Kidney (tissue), 13 donors: ENCODE measurements at regions not wholly inside any gene's neighbourhood (a gene's known extent, or its start where the extent isn't known, plus 50 kb on each side); places are given as distances from the start of the nearest gene placed in this dataset.
A peak's percentile ranks its signal among the peaks of the same experiment; 100 is the strongest.

Experiments used
- DNase-seq, 5 donors: peaks; one replicate each; pipeline ENCODE4 v3.0.0-alpha.2; 2013 to 2020
- FAIRE-seq: peaks from 2 replicates; lab custom pipeline; 2012; peaks lifted over from hg19 to GRCh38; lab: Jason Lieb, UNC
- H3K27ac ChIP-seq, 2 donors: one replicate each; pipeline ENCODE4 v1.7.0; 2013; ENCODE audit warnings: low read depth in 2 of 2, low read length in 2 of 2, inconsistent platforms in 1 of 2
- H3K27me3 ChIP-seq: one replicate; pipeline ENCODE4 v1.7.1; 2013; ENCODE audit warnings: low read length, inconsistent platforms; ENCODE audit not compliant: control insufficient read depth, insufficient read depth
- H3K36me3 ChIP-seq, 3 donors: one replicate each; pipeline versions ENCODE4 v1.7.0 to v1.7.1; 2013; ENCODE audit warnings: low read length in 3 of 3, control low read depth in 1 of 3, inconsistent platforms in 1 of 3; ENCODE audit not compliant: insufficient read depth in 3 of 3, control insufficient read depth in 2 of 3
- H3K4me1 ChIP-seq, 3 donors: one replicate each; pipeline versions ENCODE4 v1.7.0 to v1.7.1; 2013; ENCODE audit warnings: low read length in 3 of 3, inconsistent platforms in 1 of 3, low read depth in 1 of 3; ENCODE audit not compliant: control insufficient read depth in 2 of 3, insufficient read depth in 2 of 3
- H3K4me3 ChIP-seq, 3 donors: one replicate each; pipeline versions ENCODE4 v1.7.0 to v1.8.1; 2013; ENCODE audit warnings: low read length in 3 of 3, control low read depth in 1 of 3, inconsistent platforms in 1 of 3
- H3K9ac ChIP-seq, 3 donors: one replicate each; pipeline versions ENCODE4 v1.7.0 to v1.7.1; 2013; ENCODE audit warnings: low read length in 3 of 3, control low read depth in 1 of 3, inconsistent platforms in 1 of 3
- H3K9me3 ChIP-seq, 3 donors: one replicate each; pipeline versions ENCODE4 v1.7.0 to v1.7.1; 2013; ENCODE audit warnings: low read length in 3 of 3, control low read depth in 1 of 3, inconsistent platforms in 1 of 3; ENCODE audit not compliant: control insufficient read depth in 2 of 3, insufficient read depth in 1 of 3
- intact Hi-C: fragments of 100-400 bp; cut with DNase I; formaldehyde crosslinking; loops from one replicate; pipeline ENCODE4 v1.11.1; 2022
- TF ChIP-seq, protein P1 (sequence below): IDR thresholded peaks from 3 replicates; pipeline ENCODE4 v1.5.1; 2012; ENCODE audit warnings: mild to moderate bottlenecking, moderate library complexity, borderline replicate concordance; ENCODE audit not compliant: insufficient read depth; ENCODE audit errors: extremely low read depth
- donor health status: control.
- donor health status: control.
- donor health status: control.
- donor health status: control.
- donor health status: control.
- donor health status: DM: yes; HTN: yes; CAD: no.
- donor health status: Normal renal cell carcinoma (clear cell type).

GRCh38 chrX:76228499-76228898 lies 55.6 kb downstream of the PBDC1 start:
- H3K27me3 ChIP-seq: no peaks in the 10 kb centered on the region
- no peaks in the 10 kb centered on the region for H3K4me1 ChIP-seq
- intact Hi-C loops: no loop called here
- no peak overlapping the region for H3K4me3 ChIP-seq
- no peaks in the 10 kb centered on the region for H3K36me3 ChIP-seq
- TF ChIP-seq, protein P1, sequence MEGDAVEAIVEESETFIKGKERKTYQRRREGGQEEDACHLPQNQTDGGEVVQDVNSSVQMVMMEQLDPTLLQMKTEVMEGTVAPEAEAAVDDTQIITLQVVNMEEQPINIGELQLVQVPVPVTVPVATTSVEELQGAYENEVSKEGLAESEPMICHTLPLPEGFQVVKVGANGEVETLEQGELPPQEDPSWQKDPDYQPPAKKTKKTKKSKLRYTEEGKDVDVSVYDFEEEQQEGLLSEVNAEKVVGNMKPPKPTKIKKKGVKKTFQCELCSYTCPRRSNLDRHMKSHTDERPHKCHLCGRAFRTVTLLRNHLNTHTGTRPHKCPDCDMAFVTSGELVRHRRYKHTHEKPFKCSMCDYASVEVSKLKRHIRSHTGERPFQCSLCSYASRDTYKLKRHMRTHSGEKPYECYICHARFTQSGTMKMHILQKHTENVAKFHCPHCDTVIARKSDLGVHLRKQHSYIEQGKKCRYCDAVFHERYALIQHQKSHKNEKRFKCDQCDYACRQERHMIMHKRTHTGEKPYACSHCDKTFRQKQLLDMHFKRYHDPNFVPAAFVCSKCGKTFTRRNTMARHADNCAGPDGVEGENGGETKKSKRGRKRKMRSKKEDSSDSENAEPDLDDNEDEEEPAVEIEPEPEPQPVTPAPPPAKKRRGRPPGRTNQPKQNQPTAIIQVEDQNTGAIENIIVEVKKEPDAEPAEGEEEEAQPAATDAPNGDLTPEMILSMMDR: no peak
- FAIRE-seq (no peak), DNase-seq (no peak)
- no peak overlapping the region for H3K27ac ChIP-seq
- no peaks in the 10 kb centered on the region for H3K9me3 ChIP-seq
- H3K9ac ChIP-seq: no peak overlapping the region

DNA sequence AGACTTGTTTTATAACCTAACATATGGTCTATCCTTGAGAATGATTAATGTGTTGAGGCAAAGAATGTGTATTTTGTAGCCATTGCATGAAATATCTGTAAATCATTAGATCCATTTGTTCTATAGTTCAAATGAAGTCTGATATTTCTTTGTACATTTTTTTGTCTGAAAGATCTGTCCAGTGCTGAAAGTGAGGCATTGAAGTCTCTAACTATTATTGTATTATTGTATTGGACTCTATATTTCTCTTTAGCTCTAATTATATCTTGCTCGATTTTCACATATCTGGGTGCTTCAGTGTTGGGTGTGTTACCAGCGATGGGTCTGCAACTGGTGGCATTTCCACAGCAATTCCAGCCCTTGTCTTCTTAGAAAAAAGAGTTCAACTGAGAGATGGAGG lies 76.0 kb downstream of the PBDC1 start:
- TF ChIP-seq, protein P1: no peak
- H3K4me1 ChIP-seq: no peaks in the 10 kb centered on the region
- DNase-seq (no peak), FAIRE-seq (no peak)
- no peaks in the 10 kb centered on the region for H3K27me3 ChIP-seq
- H3K36me3 ChIP-seq: no peaks in the 10 kb centered on the region
- H3K27ac ChIP-seq: no peak overlapping the region
- H3K9me3 ChIP-seq: no peaks in the 10 kb centered on the region
- H3K9ac ChIP-seq: no peak overlapping the region
- intact Hi-C loops: no loop called here
- no peak overlapping the region for H3K4me3 ChIP-seq

GRCh38 chrX:76253432-76253831 lies 80.6 kb downstream of the PBDC1 start:
- H3K27me3 ChIP-seq: no peaks in the 10 kb centered on the region
- no peak overlapping the region for H3K4me3 ChIP-seq
- H3K4me1 ChIP-seq: no peaks in the 10 kb centered on the region
- no peaks in the 10 kb centered on the region for H3K36me3 ChIP-seq
- no peak overlapping the region for H3K9ac ChIP-seq
- FAIRE-seq (no peak), DNase-seq (peak in 4 of 5 donors; percentile 37 to 76 (median 50))
- no peak overlapping the region for H3K27ac ChIP-seq
- TF ChIP-seq, protein P1: peak; percentile 40
- no peaks in the 10 kb centered on the region for H3K9me3 ChIP-seq
- intact Hi-C loops: no loop called here

DNA sequence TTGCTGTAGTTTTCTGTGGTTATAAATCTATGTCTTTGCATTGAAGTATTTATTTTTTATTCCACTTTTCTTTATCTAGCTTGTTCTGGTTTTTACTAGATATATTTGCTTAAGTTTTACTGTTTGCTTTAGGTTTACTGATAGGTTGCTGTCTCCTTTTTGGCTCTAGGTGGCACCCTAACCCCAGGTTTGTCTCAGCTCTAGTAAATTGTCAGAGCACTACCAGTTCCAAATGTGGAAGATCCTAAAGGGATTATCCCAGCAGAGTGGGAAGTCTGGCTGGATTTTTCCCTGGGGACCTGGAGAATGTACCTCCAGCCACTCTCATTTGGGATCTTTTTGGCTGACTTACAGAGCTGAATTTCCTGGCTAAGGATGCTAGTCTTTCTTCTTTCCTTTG lies 106.1 kb downstream of the PBDC1 start:
- peak; percentile 97 for FAIRE-seq
- intact Hi-C loops: no loop called here

More for the DNA sequence above, 106.1 kb downstream of the PBDC1 start:
- no peaks in the 10 kb centered on the region for H3K36me3 ChIP-seq
- no peak overlapping the region for H3K27ac ChIP-seq
- no peak overlapping the region for H3K9ac ChIP-seq
- TF ChIP-seq, protein P1: peak; percentile 58
- peak in 4 of 5 donors; percentile 28 to 68 (median 54) for DNase-seq
- H3K4me1 ChIP-seq: no peaks in the 10 kb centered on the region
- H3K4me3 ChIP-seq: no peak overlapping the region
- H3K27me3 ChIP-seq: no peaks in the 10 kb centered on the region
- no peaks in the 10 kb centered on the region for H3K9me3 ChIP-seq
